ENCODE measurements at regions not wholly inside any gene's neighbourhood (a gene's known extent, or its start where the extent isn't known, plus 50 kb on each side); places are given as distances from the start of the nearest gene placed in this dataset.

GRCh38 chr20:17797161-17797560 lies 97.4 kb downstream of the BANF2 start (continued):
- TF ChIP-seq NONO (IDR thresholded peaks at IDR 0.05), result no peak
- TF ChIP-seq NONO (CRISPR knock-in tag; conservative IDR thresholded peaks at IDR 0.05), result no peak
- TF ChIP-seq ATAD3A (CRISPR knock-in tag; IDR thresholded peaks at IDR 0.05), result no peak
- TF ChIP-seq ETV6 (CRISPR knock-in tag; conservative IDR thresholded peaks at IDR 0.05), result no peak
- TF ChIP-seq HNF1B (CRISPR knock-in tag; IDR thresholded peaks at IDR 0.05), result no peak
- TF ChIP-seq ZNF136 (CRISPR knock-in tag; IDR thresholded peaks at IDR 0.05; ENCODE audit: low read depth), result no peak
- TF ChIP-seq PITX1 (CRISPR knock-in tag; IDR thresholded peaks at IDR 0.05), result no peak
- no peak for TF ChIP-seq ZNF546 (CRISPR knock-in tag; conservative IDR thresholded peaks at IDR 0.05)
- no peak for TF ChIP-seq ZNF558 (CRISPR knock-in tag; IDR thresholded peaks at IDR 0.05; ENCODE audit: borderline replicate concordance)
- no peak for TF ChIP-seq ZNF276 (CRISPR knock-in tag; IDR thresholded peaks at IDR 0.05; ENCODE audit: low read depth)
- TF ChIP-seq ZNF646 (CRISPR knock-in tag; IDR thresholded peaks at IDR 0.05), result no peak
- no peak for TF ChIP-seq TSC22D2 (CRISPR knock-in tag; IDR thresholded peaks at IDR 0.05; ENCODE audit: borderline replicate concordance)
- no peak for TF ChIP-seq ZNF589 (CRISPR knock-in tag; conservative IDR thresholded peaks at IDR 0.05)
- no peak for TF ChIP-seq HMGXB3 (CRISPR knock-in tag; IDR thresholded peaks at IDR 0.05; ENCODE audit: borderline replicate concordance)
- peak; percentile 16; the same call in 1 of the 2 replicates for TF ChIP-seq RXRB (CRISPR knock-in tag; IDR thresholded peaks at IDR 0.05; ENCODE audit: borderline replicate concordance)
- TF ChIP-seq ZNF232 (CRISPR knock-in tag; IDR thresholded peaks at IDR 0.05; ENCODE audit: borderline replicate concordance), result no peak
- TF ChIP-seq GATAD1 (CRISPR knock-in tag; IDR thresholded peaks at IDR 0.05), result no peak

All from HepG2 (cell line).